VCaP (cell line): ENCODE measurements at regions not wholly inside any gene's neighbourhood (a gene's known extent, or its start where the extent isn't known, plus 50 kb on each side); places are given as distances from the start of the nearest gene placed in this dataset.

ENCODE experiments used
- H3K27ac ChIP-seq: fragments of 450-650 bp; 2 replicates; pipeline ENCODE4 v1.5.1; 2017
- TF ChIP-seq, protein P1 (sequence below): fragments of 450-650 bp; conservative IDR thresholded peaks from 2 replicates; pipeline ENCODE4 v1.5.1; 2017; ENCODE audit warnings: mild to moderate bottlenecking, moderate library complexity

DNA sequence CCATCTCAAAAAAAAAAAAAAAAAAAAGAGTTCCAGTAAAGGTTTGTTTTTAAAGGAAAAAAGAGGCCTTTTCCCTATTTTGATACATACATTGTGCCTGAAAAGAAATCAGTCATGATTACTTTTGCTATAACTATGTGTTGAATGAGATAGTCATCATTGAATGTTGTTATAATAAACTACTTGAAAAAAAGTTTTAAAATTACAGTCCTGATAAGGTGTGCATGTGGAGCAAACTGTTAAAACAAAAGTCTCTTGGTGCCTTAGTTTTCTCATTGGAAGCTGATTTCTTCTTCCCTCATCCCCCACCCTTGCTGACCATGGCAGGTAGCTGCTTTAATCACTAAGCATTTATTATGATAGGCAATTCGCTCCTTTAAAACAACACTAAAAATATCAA is 172.3 kb upstream of the TBCA start:
- H3K27ac ChIP-seq, result no peak overlapping the region
- TF ChIP-seq, protein P1, sequence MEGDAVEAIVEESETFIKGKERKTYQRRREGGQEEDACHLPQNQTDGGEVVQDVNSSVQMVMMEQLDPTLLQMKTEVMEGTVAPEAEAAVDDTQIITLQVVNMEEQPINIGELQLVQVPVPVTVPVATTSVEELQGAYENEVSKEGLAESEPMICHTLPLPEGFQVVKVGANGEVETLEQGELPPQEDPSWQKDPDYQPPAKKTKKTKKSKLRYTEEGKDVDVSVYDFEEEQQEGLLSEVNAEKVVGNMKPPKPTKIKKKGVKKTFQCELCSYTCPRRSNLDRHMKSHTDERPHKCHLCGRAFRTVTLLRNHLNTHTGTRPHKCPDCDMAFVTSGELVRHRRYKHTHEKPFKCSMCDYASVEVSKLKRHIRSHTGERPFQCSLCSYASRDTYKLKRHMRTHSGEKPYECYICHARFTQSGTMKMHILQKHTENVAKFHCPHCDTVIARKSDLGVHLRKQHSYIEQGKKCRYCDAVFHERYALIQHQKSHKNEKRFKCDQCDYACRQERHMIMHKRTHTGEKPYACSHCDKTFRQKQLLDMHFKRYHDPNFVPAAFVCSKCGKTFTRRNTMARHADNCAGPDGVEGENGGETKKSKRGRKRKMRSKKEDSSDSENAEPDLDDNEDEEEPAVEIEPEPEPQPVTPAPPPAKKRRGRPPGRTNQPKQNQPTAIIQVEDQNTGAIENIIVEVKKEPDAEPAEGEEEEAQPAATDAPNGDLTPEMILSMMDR, result no peak

DNA sequence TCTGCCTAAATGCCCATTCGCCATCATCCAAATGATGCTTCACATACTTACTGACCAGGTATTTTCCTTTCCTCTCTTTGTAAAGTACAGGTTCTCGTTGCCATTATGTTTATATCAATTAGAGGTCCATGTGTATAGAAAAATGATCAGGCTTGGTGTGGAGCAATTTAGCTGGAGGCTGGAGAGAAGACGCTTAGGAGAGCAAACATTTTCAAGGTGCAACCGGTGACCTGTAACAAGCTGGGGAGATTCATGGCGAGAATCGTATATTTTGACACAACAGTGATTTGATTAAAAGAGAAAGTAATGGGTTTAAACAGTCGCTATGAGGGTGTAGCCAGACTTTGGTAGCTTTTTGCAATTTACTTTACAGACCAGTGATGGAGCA is 170.9 kb upstream of the TBCA start:
- no peak overlapping the region for H3K27ac ChIP-seq
- TF ChIP-seq, protein P1, result no peak; the same call in 1 of the 2 replicates

DNA sequence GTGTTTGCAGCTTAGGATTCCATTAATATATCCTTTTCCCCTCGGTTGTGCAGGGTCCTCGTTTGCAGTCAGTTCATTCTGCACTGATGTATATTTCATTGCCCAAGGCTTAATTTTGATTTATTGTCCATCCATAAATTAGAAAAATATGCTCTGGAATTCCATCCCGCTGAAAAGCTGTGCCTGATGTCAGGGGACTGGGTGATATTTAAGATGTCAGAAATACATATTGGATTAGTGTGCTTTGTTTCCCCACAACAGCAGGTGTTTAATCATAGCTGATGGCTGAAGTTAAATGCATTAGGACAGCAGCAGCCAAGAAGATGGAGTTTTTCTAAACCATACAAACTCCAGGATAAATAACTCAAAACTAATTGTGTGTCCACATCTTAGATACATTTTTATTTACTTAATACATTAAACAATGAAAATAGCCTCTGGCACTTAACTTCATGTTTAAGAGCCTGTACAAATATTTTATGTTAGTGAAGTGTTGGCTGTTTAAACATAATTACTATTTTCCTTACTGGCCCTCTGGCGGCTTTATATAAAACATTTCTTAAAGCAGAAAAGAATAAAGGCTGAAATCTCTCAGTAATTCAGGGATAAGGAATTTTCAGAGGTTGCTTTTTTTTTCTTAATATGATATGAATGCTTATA is 170.4 kb upstream of the TBCA start:
- TF ChIP-seq, protein P1, result peak; percentile 42
- H3K27ac ChIP-seq, result no peak overlapping the region

DNA sequence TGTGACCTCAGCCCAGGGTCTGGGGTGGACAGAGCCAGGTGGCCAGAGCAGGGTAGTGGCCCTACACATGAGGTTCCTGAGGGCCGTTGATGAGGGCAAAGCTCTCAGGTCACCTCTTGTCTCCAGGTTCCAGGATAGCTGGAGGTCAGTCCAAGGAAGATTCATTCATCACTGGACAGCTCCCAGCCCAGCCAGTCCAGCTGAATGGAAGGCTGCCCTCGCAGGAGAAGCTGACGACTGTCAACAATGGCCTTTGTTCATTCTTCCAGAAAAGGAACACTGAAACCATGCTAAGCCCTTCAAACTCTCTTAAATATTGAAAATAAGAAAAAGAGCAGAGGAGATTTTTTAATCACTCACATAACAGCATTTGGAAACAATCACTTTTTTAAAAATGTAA is 169.7 kb upstream of the TBCA start:
- H3K27ac ChIP-seq, result no peak overlapping the region

DNA sequence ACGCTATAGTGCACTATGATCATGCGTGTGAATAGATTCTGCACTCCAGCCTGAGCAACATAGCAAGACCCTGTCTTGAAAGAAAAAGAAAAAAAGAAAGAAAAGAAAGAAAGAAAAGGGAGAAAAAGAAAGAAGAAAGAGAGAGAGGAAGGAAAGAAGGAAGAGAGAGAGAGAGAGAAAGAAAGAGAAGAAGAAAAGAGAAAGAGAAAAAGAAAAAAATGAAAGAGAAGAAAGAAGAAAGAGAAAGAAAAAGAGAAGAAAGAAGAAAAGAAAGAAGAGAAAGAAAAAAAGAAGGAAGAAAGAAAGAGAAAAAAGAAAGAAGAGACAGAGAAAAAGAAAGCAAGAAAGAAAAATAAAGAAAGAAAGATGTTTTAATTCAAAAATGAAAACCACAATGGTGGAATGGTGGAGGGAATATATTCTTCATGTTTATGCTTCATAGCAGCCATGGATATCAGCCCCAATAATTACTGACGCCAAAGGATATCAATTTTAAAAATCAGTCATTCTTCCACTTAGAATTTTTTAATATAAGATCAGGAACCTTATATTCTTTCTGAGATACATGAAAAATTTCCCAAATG is 168.7 kb upstream of the TBCA start:
- TF ChIP-seq, protein P1, result no peak
- no peak overlapping the region for H3K27ac ChIP-seq

More for the DNA sequence above, 169.7 kb upstream of the TBCA start:
- TF ChIP-seq, protein P1, result no peak

DNA sequence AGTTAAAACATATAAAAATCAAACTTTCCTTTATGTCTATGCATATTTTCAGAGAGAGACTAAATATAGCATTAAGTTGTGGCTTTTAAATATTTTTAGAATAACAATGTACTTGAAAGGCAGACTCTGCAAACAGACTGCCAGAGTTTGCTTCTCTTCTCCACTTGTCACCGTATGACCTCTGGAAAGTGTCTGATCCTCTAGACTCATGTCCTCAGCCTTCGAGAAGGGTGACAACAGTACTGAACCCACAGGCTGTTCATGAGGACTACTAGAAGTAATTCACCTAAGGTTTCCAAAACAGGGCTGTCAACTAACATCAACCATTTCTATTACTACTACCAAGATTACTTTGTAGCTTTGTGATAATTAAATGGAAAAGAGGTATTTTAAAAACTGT is 167.7 kb upstream of the TBCA start:
- H3K27ac ChIP-seq, result no peak overlapping the region
- TF ChIP-seq, protein P1, result no peak

DNA sequence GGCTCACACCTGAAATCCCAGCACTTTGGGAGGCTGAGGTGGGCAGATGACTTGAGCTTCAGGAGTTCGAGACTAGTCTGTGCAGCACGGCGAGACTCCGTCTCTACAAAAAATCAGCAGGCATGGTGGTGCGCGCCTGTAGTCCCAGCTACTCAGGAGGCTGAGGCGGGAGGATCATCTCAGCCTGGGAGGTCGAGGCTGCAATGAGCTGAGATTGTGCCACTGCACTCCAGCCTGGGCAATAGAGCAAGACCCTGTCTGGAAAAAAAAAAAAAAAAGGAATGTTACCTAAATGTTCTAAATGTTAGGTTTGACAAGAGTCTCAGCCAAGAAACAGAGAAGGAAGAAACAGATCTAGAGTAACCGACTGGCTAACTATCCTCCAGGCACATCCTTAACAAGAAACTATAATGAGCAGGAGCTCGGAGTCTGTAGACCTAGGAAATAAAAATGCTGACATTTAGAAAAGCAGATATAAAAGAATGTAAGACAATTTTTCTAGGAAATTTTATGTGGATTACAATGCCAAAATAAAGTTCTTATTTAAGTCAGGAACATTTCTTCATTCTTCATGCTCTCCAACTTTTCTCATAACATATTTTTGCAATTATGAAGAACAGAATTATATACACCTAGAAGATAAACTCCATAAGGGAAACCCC is 166.6 kb upstream of the TBCA start:
- TF ChIP-seq, protein P1, result no peak
- H3K27ac ChIP-seq, result no peak overlapping the region
